ENCODE measurements at regions not wholly inside any gene's neighbourhood (a gene's known extent, or its start where the extent isn't known, plus 50 kb on each side); places are given as distances from the start of the nearest gene placed in this dataset.
A peak's percentile ranks its signal among the peaks of the same experiment; 100 is the strongest.
"Not testable (repeated sequence)": the region's sequence is repeated elsewhere in the genome, so short reads cannot be mapped to it uniquely, and the experiment has no call there.

GRCh38 chr7:142478479-142479220, 220.8 kb upstream of the PRSS58 start:
- TF ChIP-seq REST (IDR thresholded peaks at IDR 0.05; ENCODE audit: insufficient replicate concordance, low read depth) = no peak
- TF ChIP-seq GABPA (IDR thresholded peaks at IDR 0.05; ENCODE audit: low read depth) = no peak
- no peak for TF ChIP-seq POLR2AphosphoS5 (IDR thresholded peaks at IDR 0.05; ENCODE audit: low read depth)
- peak; percentile 41 for TF ChIP-seq CTCF (IDR thresholded peaks at IDR 0.05; ENCODE audit: insufficient read depth, low read length)
- TF ChIP-seq SPI1 (IDR thresholded peaks at IDR 0.05; ENCODE audit: borderline replicate concordance, low read depth) = peak; percentile 56; the same call in 1 of the 2 replicates
- DNase-seq (ENCODE audit: low read depth in 1 of 2, low spot score in 1 of 2) = peak; percentile 56 to 57

GRCh38 chr7:142477801-142478200, 219.9 kb upstream of the PRSS58 start:
- H3K27me3 ChIP-seq (ENCODE audit: insufficient read depth, poor library complexity, severe bottlenecking); DNase-seq (ENCODE audit: low read depth in 1 of 2, low spot score in 1 of 2); H3K4me3 ChIP-seq (replicated peaks; ENCODE audit: insufficient read depth, low read length): not testable (repeated sequence)
- peak overlapping the region; percentile 55 for H3K27ac ChIP-seq (replicated peaks)

More at GRCh38 chr7:142478479-142479220, 220.8 kb upstream of the PRSS58 start:
- no peaks in the 10 kb centered on the region for H3K27me3 ChIP-seq (ENCODE audit: insufficient read depth, poor library complexity, severe bottlenecking)
- H3K27ac ChIP-seq (replicated peaks) = no peak overlapping the region
- no peak overlapping the region for H3K4me3 ChIP-seq (replicated peaks; ENCODE audit: insufficient read depth, low read length)

GRCh38 chr7:142477079-142477651, 219.3 kb upstream of the PRSS58 start:
- TF ChIP-seq GABPA (IDR thresholded peaks at IDR 0.05; ENCODE audit: low read depth) = no peak
- TF ChIP-seq CTCF (IDR thresholded peaks at IDR 0.05; ENCODE audit: insufficient read depth, low read length) = no peak
- no peak for TF ChIP-seq REST (IDR thresholded peaks at IDR 0.05; ENCODE audit: insufficient replicate concordance, low read depth)
- TF ChIP-seq POLR2AphosphoS5 (IDR thresholded peaks at IDR 0.05; ENCODE audit: low read depth) = no peak
- TF ChIP-seq SPI1 (IDR thresholded peaks at IDR 0.05; ENCODE audit: borderline replicate concordance, low read depth) = no peak
- DNase-seq (ENCODE audit: low read depth in 1 of 2, low spot score in 1 of 2) = peak in 1 of 2 experiments; percentile 25
- Histone ChIP-seq H3K27me3 (ENCODE audit: insufficient read depth, poor library complexity, severe bottlenecking) (no peaks in the 10 kb centered on the region), H3K27ac (replicated peaks) (peak overlapping the region; percentile 55), H3K4me3 (replicated peaks; ENCODE audit: insufficient read depth, low read length) (no peak overlapping the region)

- Histone ChIP-seq H3K4me3 (replicated peaks; ENCODE audit: insufficient read depth, low read length) (no peak overlapping the region), H3K27me3 (ENCODE audit: insufficient read depth, poor library complexity, severe bottlenecking) (no peaks in the 10 kb centered on the region), H3K27ac (replicated peaks) (no peak overlapping the region)
- TF ChIP-seq GABPA (IDR thresholded peaks at IDR 0.05; ENCODE audit: low read depth) = no peak
- no peak for TF ChIP-seq POLR2AphosphoS5 (IDR thresholded peaks at IDR 0.05; ENCODE audit: low read depth)
- no peak for TF ChIP-seq REST (IDR thresholded peaks at IDR 0.05; ENCODE audit: insufficient replicate concordance, low read depth)
- no peak for TF ChIP-seq CTCF (IDR thresholded peaks at IDR 0.05; ENCODE audit: insufficient read depth, low read length)
- no peak for TF ChIP-seq SPI1 (IDR thresholded peaks at IDR 0.05; ENCODE audit: borderline replicate concordance, low read depth)
- DNase-seq (ENCODE audit: low read depth in 1 of 2, low spot score in 1 of 2) = no peak
Measured at GRCh38 chr7:142476077-142476476, 218.2 kb upstream of the PRSS58 start.
